CD14-positive monocyte (primary cell): ENCODE measurements at regions not wholly inside any gene's neighbourhood (a gene's known extent, or its start where the extent isn't known, plus 50 kb on each side); places are given as distances from the start of the nearest gene placed in this dataset.
A peak's percentile ranks its signal among the peaks of the same experiment; 100 is the strongest.

Experiments
- DNase-seq, 3 donors: peaks; one replicate each; pipeline ENCODE4 v3.0.0-alpha.2; 2011 to 2022
- H2AFZ ChIP-seq: 2 replicates; pipeline ENCODE4 v1.6.0; 2012; ENCODE audit warnings: mild to moderate bottlenecking, low read depth, low read length, inconsistent platforms; ENCODE audit not compliant: insufficient read depth, poor library complexity, severe bottlenecking
- H3K27ac ChIP-seq, 2 donors: 1 replicate in 1 of 2; 2 replicates in 1 of 2; pipeline ENCODE4 v1.5.1; 2012 to 2013; ENCODE audit warnings: low read length in 2 of 2, control low read depth in 1 of 2, inconsistent platforms in 1 of 2, low read depth in 1 of 2, mild to moderate bottlenecking in 1 of 2
- H3K27me3 ChIP-seq, 2 donors: one replicate each; pipeline versions ENCODE4 v1.6.0 to v1.6.1; 2011 to 2013; ENCODE audit warnings: low read length in 2 of 2; ENCODE audit not compliant: control insufficient read depth in 2 of 2, insufficient read depth in 2 of 2
- H3K36me3 ChIP-seq, 2 donors: replicated peaks in 1 of 2; 1 replicate in 1 of 2; 2 replicates in 1 of 2; pipeline versions ENCODE4 v1.5.1 to v1.6.1; 2012 to 2013; ENCODE audit warnings: low read length in 2 of 2, control low read depth in 1 of 2, inconsistent platforms in 1 of 2, mild to moderate bottlenecking in 1 of 2; ENCODE audit not compliant: insufficient read depth in 2 of 2, control insufficient read depth in 1 of 2
- H3K4me1 ChIP-seq, 2 donors: 1 replicate in 1 of 2; 2 replicates in 1 of 2; pipeline versions ENCODE4 v1.5.1 to v1.6.1; 2012 to 2013; ENCODE audit warnings: low read length in 2 of 2, control low read depth in 1 of 2, inconsistent platforms in 1 of 2, mild to moderate bottlenecking in 1 of 2, moderate library complexity in 1 of 2; ENCODE audit not compliant: insufficient read depth in 2 of 2, control insufficient read depth in 1 of 2
- H3K4me2 ChIP-seq: replicated peaks from 2 replicates; pipeline ENCODE3; 2012; ENCODE audit warnings: low read length, moderate library complexity, mild to moderate bottlenecking; ENCODE audit not compliant: poor library complexity, severe bottlenecking; ENCODE audit errors: extremely low read depth
- H3K4me3 ChIP-seq, 3 experiments: fragments of 200-600 bp in 1 of 3; sonication (generic) in 1 of 3; replicated peaks in 1 of 3; 1 replicate in 2 of 3; 2 replicates in 1 of 3; pipeline ENCODE4 v1.5.1; 2011 to 2013; ENCODE audit warnings: low read length in 3 of 3, mild to moderate bottlenecking in 3 of 3, control low read depth in 2 of 3, low read depth in 2 of 3, inconsistent platforms in 1 of 3, moderate library complexity in 1 of 3
- H3K79me2 ChIP-seq: 2 replicates; pipeline ENCODE4 v1.6.0; 2012; ENCODE audit warnings: mild to moderate bottlenecking, control low read depth, inconsistent platforms, low read length, moderate library complexity; ENCODE audit not compliant: insufficient read depth
- H3K9ac ChIP-seq: 2 replicates; pipeline ENCODE4 v1.6.0; 2017; ENCODE audit warnings: low read length, mild to moderate bottlenecking; ENCODE audit not compliant: insufficient read depth, poor library complexity, severe bottlenecking
- H3K9me3 ChIP-seq, 2 donors: replicated peaks in 1 of 2; 1 replicate in 1 of 2; 2 replicates in 1 of 2; pipeline versions ENCODE4 v1.5.1 to v1.6.1; 2012 to 2013; ENCODE audit warnings: low read length in 2 of 2, control low read depth in 1 of 2; ENCODE audit not compliant: control insufficient read depth in 1 of 2, insufficient read depth in 1 of 2
- H4K20me1 ChIP-seq: 2 replicates; pipeline ENCODE4 v1.6.0; 2012; ENCODE audit warnings: mild to moderate bottlenecking, low read length, control low read depth, moderate library complexity; ENCODE audit not compliant: insufficient read depth
- H3K27ac Mint-ChIP-seq, 7 donors: one replicate each; pipeline ENCODE4 v1.8.0; 2020; ENCODE audit warnings: mild to moderate bottlenecking in 7 of 7, mixed read lengths in 7 of 7, moderate library complexity in 6 of 7, inconsistent platforms in 2 of 7
- H3K27me3 Mint-ChIP-seq, 3 donors: one replicate each; pipeline ENCODE4 v1.8.0; 2021 to 2022; ENCODE audit warnings: low read depth in 3 of 3, mild to moderate bottlenecking in 3 of 3, mixed read lengths in 3 of 3, moderate library complexity in 3 of 3, inconsistent platforms in 1 of 3
- H3K36me3 Mint-ChIP-seq, 2 donors: one replicate each; pipeline ENCODE4 v1.8.0; 2020; ENCODE audit warnings: mixed read lengths in 2 of 2, inconsistent platforms in 1 of 2, mild to moderate bottlenecking in 1 of 2
- H3K4me1 Mint-ChIP-seq: one replicate; pipeline ENCODE4 v1.8.0; 2020; ENCODE audit warnings: mild to moderate bottlenecking, mixed read lengths
- H3K4me3 Mint-ChIP-seq, 2 donors: one replicate each; pipeline ENCODE4 v1.8.0; 2020; ENCODE audit warnings: mild to moderate bottlenecking in 2 of 2, mixed read lengths in 2 of 2, moderate library complexity in 1 of 2
- H3K9me3 Mint-ChIP-seq, 7 donors: one replicate each; pipeline ENCODE4 v1.8.0; 2020 to 2022; ENCODE audit warnings: mixed read lengths in 7 of 7, mild to moderate bottlenecking in 6 of 7, moderate library complexity in 6 of 7, inconsistent platforms in 2 of 7
- WGBS: methylation state at CpG from one replicate; pipeline ENCODE4 v1.1.5; 2013; ENCODE audit warnings: missing lambda C conversion rate; ENCODE audit not compliant: insufficient coverage; 5-methylcytosine and 5-hydroxymethylcytosine counted together
- intact Hi-C, 2 donors: fragments of 100-400 bp; cut with micrococcal nuclease; formaldehyde crosslinking; loops; one replicate each; pipeline versions ENCODE4 v1.15.0 to v1.15.1; 2023
- TF ChIP-seq, protein P1 (sequence below): fragments of 200-600 bp; IDR thresholded peaks from one replicate; pipeline ENCODE4 v1.8.0; 2022; ENCODE audit warnings: antibody characterized with exemption, mild to moderate bottlenecking

DNA sequence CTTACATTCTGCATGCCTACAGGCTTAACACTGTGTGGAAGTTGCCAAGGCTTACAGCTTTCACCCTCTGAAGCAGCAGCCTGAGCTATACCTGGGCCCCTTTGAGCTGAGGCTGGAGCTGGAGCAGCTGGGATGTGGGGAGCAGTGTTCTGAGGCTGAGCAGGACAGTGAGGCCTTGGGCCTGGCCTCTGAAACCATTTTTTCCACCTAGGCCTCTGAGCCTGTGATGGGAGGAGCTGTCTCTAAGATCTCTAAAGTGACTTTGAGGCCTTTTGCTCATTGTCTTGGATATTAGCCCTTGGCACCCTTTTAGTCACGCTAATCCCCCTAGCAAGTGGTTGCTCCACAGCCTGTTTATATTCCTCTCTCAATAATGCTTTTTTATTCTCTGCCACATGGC lies 59.9 kb upstream of the ZBED5 start:
- Histone ChIP-seq H3K9ac (no peak overlapping the region), H3K4me2 (no peak overlapping the region), H3K4me3 (no peak overlapping the region), H3K27me3 (no peaks in the 10 kb centered on the region), H4K20me1 (no peaks in the 10 kb centered on the region), H3K79me2 (no peaks in the 10 kb centered on the region), H3K9me3 (peaks cover 13 to 16% of the 10 kb centered on the region in 2 donors), H3K27ac (peak overlapping the region in 1 of 2 donors; percentile 69), H2AFZ (no peak overlapping the region), H3K36me3 (no peaks in the 10 kb centered on the region), H3K4me1 (peaks cover 26 to 49% of the 10 kb centered on the region in 2 donors)
- H3K9me3 Mint-ChIP-seq = peaks cover 15 to 26% (median 21%) of the 10 kb centered on the region in 7 donors
- H3K36me3 Mint-ChIP-seq = peaks cover 13% of the 10 kb centered on the region in 2 donors
- peaks cover 49% of the 10 kb centered on the region for H3K4me1 Mint-ChIP-seq
- intact Hi-C loops = loop anchor here in 1 of 2 donors (5.0 kb wide), 1 partner anchor 41 kb away; no protein-coding TSS in a partner anchor
- WGBS = 100% methylated on average over 1 of the region's 1 CpG
- TF ChIP-seq, protein P1, sequence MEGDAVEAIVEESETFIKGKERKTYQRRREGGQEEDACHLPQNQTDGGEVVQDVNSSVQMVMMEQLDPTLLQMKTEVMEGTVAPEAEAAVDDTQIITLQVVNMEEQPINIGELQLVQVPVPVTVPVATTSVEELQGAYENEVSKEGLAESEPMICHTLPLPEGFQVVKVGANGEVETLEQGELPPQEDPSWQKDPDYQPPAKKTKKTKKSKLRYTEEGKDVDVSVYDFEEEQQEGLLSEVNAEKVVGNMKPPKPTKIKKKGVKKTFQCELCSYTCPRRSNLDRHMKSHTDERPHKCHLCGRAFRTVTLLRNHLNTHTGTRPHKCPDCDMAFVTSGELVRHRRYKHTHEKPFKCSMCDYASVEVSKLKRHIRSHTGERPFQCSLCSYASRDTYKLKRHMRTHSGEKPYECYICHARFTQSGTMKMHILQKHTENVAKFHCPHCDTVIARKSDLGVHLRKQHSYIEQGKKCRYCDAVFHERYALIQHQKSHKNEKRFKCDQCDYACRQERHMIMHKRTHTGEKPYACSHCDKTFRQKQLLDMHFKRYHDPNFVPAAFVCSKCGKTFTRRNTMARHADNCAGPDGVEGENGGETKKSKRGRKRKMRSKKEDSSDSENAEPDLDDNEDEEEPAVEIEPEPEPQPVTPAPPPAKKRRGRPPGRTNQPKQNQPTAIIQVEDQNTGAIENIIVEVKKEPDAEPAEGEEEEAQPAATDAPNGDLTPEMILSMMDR = no peak
- no peak overlapping the region for H3K4me3 Mint-ChIP-seq
- peaks cover 2 to 4% (median 4%) of the 10 kb centered on the region in 3 donors for H3K27me3 Mint-ChIP-seq
- no peak for DNase-seq
- peak overlapping the region in 4 of 7 donors; percentile 27 to 73 (median 63) for H3K27ac Mint-ChIP-seq

DNA sequence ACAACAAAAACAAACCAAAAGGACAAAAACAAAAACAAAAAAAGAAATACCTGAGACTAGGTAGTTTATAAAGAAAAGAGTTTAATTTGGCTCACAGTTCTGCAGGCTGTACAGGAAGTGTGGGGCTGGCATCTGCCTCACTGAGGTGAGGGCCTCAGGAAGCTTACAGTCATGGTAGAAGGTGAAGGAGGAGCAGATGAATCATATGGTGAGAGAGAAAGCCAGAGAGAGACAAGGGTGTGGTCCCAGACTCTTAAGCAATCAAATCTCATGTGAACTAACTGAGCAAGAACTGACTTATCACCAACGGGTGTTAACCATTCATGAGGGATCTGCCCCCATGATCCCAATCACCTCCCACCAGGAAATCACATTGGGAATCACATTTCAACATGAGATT lies 58.8 kb upstream of the ZBED5 start:
- no peak overlapping the region for H3K4me3 Mint-ChIP-seq
- Histone ChIP-seq H2AFZ (no peak overlapping the region), H3K79me2 (no peaks in the 10 kb centered on the region), H3K4me3 (no peak overlapping the region), H4K20me1 (no peaks in the 10 kb centered on the region), H3K9ac (no peak overlapping the region), H3K27me3 (no peaks in the 10 kb centered on the region), H3K4me2 (no peak overlapping the region), H3K36me3 (no peaks in the 10 kb centered on the region), H3K4me1 (peaks cover 26 to 49% of the 10 kb centered on the region in 2 donors), H3K9me3 (peaks cover 13 to 16% of the 10 kb centered on the region in 2 donors), H3K27ac (peak overlapping the region in 1 of 2 donors; percentile 69)
- TF ChIP-seq, protein P1 = no peak
- peaks cover 15 to 26% (median 21%) of the 10 kb centered on the region in 7 donors for H3K9me3 Mint-ChIP-seq
- H3K36me3 Mint-ChIP-seq = peaks cover 13% of the 10 kb centered on the region in 2 donors
- H3K4me1 Mint-ChIP-seq = peaks cover 49% of the 10 kb centered on the region
- peaks cover 1 to 4% (median 2%) of the 10 kb centered on the region in 3 donors for H3K27me3 Mint-ChIP-seq
- peak; percentile 62 to 83 (median 81) for DNase-seq
- intact Hi-C loops = loop anchor here in 1 of 2 donors (5.0 kb wide), 1 partner anchor 39 kb away; no protein-coding TSS in a partner anchor
- peak overlapping the region in 6 of 7 donors; percentile 67 to 84 (median 76) for H3K27ac Mint-ChIP-seq
- whole genome bisulfite sequencing = 0% methylated on average over 1 of the region's 1 CpG
